ENCODE measurements at regions not wholly inside any gene's neighbourhood (a gene's known extent, or its start where the extent isn't known, plus 50 kb on each side); places are given as distances from the start of the nearest gene placed in this dataset.

DNA sequence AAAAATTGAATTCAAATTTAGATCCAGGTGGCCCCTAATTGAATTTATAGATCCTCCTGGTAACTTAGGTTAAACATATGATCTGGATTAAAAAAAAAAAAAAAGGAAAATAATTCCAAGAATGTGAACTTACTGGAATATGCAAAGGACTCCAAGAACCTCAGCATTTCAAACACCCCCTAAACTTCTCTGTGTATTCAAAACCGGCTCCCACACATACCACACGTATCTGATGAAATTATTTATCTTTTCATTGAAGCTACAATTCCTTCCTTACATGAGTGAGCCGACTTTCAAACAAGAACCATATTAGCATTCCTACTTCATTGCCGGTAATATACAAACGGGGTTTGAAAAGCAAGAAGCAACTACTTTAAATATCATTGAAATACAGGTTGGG is 61.4 kb upstream of the FMN2 start:
- intact Hi-C loops (cut with micrococcal nuclease; ENCODE audit: unreplicated experiment), result no loop called here
- H3K9me3 ChIP-seq (ENCODE audit: low read length), result no peaks in the 10 kb centered on the region
- no peaks in the 10 kb centered on the region for H3K79me2 ChIP-seq (ENCODE audit: insufficient read depth, low read depth, low read length)
- no peaks in the 10 kb centered on the region for H4K20me1 ChIP-seq (ENCODE audit: insufficient read depth, low read length)
- no peak overlapping the region for H3K4me3 ChIP-seq (ENCODE audit: low read depth, low read length, poor library complexity, severe bottlenecking)
- no peak overlapping the region for H3K4me2 ChIP-seq (ENCODE audit: low read length)
- no peaks in the 10 kb centered on the region for H3K36me3 ChIP-seq (ENCODE audit: insufficient read depth, low read length)
- H3K9me2 ChIP-seq (ENCODE audit: insufficient read depth, low read length), result no peaks in the 10 kb centered on the region
- no peak overlapping the region for H2AFZ ChIP-seq (ENCODE audit: low read length)
- H3K4me1 ChIP-seq (ENCODE audit: insufficient read depth, low read length, poor library complexity, severe bottlenecking), result no peaks in the 10 kb centered on the region
- no peak overlapping the region for H3K27ac ChIP-seq (ENCODE audit: low read depth, low read length, poor library complexity, severe bottlenecking)
- no peak for TF ChIP-seq EZH2phosphoT487 (IDR thresholded peaks at IDR 0.05; ENCODE audit: borderline replicate concordance, low read depth, low read length)
- TF ChIP-seq, protein P1, sequence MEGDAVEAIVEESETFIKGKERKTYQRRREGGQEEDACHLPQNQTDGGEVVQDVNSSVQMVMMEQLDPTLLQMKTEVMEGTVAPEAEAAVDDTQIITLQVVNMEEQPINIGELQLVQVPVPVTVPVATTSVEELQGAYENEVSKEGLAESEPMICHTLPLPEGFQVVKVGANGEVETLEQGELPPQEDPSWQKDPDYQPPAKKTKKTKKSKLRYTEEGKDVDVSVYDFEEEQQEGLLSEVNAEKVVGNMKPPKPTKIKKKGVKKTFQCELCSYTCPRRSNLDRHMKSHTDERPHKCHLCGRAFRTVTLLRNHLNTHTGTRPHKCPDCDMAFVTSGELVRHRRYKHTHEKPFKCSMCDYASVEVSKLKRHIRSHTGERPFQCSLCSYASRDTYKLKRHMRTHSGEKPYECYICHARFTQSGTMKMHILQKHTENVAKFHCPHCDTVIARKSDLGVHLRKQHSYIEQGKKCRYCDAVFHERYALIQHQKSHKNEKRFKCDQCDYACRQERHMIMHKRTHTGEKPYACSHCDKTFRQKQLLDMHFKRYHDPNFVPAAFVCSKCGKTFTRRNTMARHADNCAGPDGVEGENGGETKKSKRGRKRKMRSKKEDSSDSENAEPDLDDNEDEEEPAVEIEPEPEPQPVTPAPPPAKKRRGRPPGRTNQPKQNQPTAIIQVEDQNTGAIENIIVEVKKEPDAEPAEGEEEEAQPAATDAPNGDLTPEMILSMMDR (conservative IDR thresholded peaks at IDR 0.05; ENCODE audit: low read length), result no peak
- ChIA-PET POLR2A (interaction anchor here (0.7 to 0.9 kb wide), 4 partner anchors 13 to 168 kb away, joined by 3 to 5 read pairs (median 4); no protein-coding TSS in a partner anchor), CTCF (ENCODE audit: unreplicated experiment) (no interaction called here)
- BruUV-seq (replicated peaks), result no TSS peak
- no peak for DNase-seq (ENCODE audit: low spot score)

DNA sequence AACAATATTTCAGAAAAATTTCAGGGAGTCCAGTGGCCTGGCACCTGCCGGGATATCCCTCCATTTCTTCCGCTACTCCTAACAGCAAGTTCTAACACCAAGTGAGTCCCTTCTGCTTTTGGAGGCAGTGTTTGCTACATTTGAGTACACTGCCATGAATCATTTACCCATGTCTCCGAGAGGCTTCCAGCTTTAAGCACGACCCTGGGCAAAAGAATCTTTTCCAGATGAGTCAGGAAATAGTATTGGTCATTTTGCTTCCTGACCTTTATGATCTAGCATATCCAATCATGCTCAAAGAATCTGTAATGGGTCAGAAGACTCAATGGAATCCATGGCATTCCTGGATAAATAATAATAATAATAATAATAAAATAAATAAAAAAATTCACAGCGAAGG is 60.7 kb upstream of the FMN2 start:
- Histone ChIP-seq H3K27ac (ENCODE audit: low read depth, low read length, poor library complexity, severe bottlenecking) (no peak overlapping the region), H3K9me3 (ENCODE audit: low read length) (no peaks in the 10 kb centered on the region), H4K20me1 (ENCODE audit: insufficient read depth, low read length) (no peaks in the 10 kb centered on the region), H3K9me2 (ENCODE audit: insufficient read depth, low read length) (no peaks in the 10 kb centered on the region), H3K79me2 (ENCODE audit: insufficient read depth, low read depth, low read length) (no peaks in the 10 kb centered on the region), H3K4me2 (ENCODE audit: low read length) (no peak overlapping the region), H3K4me3 (ENCODE audit: low read depth, low read length, poor library complexity, severe bottlenecking) (no peak overlapping the region), H3K4me1 (ENCODE audit: insufficient read depth, low read length, poor library complexity, severe bottlenecking) (no peaks in the 10 kb centered on the region), H3K36me3 (ENCODE audit: insufficient read depth, low read length) (no peaks in the 10 kb centered on the region), H2AFZ (ENCODE audit: low read length) (no peak overlapping the region)
- TF ChIP-seq, protein P1 (conservative IDR thresholded peaks at IDR 0.05; ENCODE audit: low read length), result no peak
- TF ChIP-seq EZH2phosphoT487 (IDR thresholded peaks at IDR 0.05; ENCODE audit: borderline replicate concordance, low read depth, low read length), result no peak
- ChIA-PET POLR2A (no interaction called here), CTCF (ENCODE audit: unreplicated experiment) (no interaction called here)
- BruUV-seq (replicated peaks), result no TSS peak
- DNase-seq (ENCODE audit: low spot score), result no peak
- intact Hi-C loops (cut with micrococcal nuclease; ENCODE audit: unreplicated experiment), result no loop called here

DNA sequence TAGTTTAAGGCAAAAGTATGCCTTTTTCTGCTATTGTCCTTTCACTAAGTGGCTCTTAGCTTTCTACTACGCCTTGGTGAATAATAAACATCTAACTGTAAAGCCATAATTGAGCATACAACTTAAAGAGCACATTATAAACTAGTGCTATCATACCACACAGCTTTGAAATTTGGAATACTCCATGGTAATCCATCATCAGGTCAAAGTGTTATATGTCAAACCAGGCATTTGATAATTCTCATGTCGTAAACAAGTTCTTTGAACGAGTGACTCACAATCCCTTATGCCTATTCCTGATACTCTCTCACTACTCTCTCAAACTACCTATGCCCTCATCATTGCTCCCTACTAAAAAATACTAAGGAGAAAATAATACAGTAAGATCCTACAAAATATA is 60.3 kb upstream of the FMN2 start:
- no peaks in the 10 kb centered on the region for H3K4me1 ChIP-seq (ENCODE audit: insufficient read depth, low read length, poor library complexity, severe bottlenecking)
- H2AFZ ChIP-seq (ENCODE audit: low read length), result no peak overlapping the region
- ChIA-PET POLR2A (no interaction called here), CTCF (ENCODE audit: unreplicated experiment) (no interaction called here)
- no peak for TF ChIP-seq EZH2phosphoT487 (IDR thresholded peaks at IDR 0.05; ENCODE audit: borderline replicate concordance, low read depth, low read length)
- TF ChIP-seq, protein P1 (conservative IDR thresholded peaks at IDR 0.05; ENCODE audit: low read length), result no peak
- no peak for DNase-seq (ENCODE audit: low spot score)
- H3K9me3 ChIP-seq (ENCODE audit: low read length), result no peaks in the 10 kb centered on the region
- H4K20me1 ChIP-seq (ENCODE audit: insufficient read depth, low read length), result no peaks in the 10 kb centered on the region
- H3K4me3 ChIP-seq (ENCODE audit: low read depth, low read length, poor library complexity, severe bottlenecking), result no peak overlapping the region
- H3K4me2 ChIP-seq (ENCODE audit: low read length), result no peak overlapping the region
- H3K9me2 ChIP-seq (ENCODE audit: insufficient read depth, low read length), result no peaks in the 10 kb centered on the region
- intact Hi-C loops (cut with micrococcal nuclease; ENCODE audit: unreplicated experiment), result no loop called here
- BruUV-seq (replicated peaks), result no TSS peak
- no peaks in the 10 kb centered on the region for H3K36me3 ChIP-seq (ENCODE audit: insufficient read depth, low read length)
- no peak overlapping the region for H3K27ac ChIP-seq (ENCODE audit: low read depth, low read length, poor library complexity, severe bottlenecking)
- H3K79me2 ChIP-seq (ENCODE audit: insufficient read depth, low read depth, low read length), result no peaks in the 10 kb centered on the region

Measured in OCI-LY7 (cell line).